ENCODE measurements at regions not wholly inside any gene's neighbourhood (a gene's known extent, or its start where the extent isn't known, plus 50 kb on each side); places are given as distances from the start of the nearest gene placed in this dataset.

DNA sequence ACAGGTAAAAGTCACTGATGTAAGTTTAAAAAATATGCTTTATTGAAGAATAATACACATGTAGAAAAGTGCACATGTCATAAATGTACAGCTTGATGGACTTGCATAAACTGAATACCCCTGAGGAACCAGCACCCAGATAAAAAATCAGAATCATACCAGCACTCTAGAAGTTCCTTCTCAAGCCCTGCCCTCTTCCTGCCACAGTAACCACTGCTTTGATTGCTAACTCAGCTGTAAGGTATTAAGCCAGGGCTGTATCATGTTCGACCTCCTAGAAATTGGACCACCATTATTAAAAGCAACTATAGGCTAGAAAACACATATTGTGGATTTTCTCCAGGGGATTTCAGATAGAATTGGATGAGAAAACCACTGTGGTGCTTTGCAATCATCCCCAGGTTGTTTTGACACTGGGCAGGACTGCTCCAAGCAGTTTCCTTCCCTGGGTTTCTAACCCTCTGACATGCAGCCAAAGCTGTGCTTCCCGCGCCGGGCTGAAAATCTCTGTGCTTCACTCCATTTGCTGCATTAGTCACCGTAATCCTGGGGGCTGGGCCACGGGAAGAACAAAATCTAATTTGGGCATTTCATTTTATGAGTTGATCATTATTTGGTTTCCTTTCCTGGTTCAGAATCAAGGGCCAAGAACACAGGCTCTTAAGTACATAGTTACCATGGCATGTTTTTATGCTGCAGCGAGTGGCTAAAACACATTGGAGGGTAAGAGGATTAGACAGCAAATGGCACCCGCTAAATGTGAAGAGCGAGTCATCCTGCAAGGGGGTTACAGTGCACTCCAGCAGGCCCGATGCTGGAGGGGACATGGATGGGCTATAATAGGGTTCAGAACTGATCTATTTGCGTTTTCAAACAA is 139.4 kb upstream of the IL12B start:
- CTCF ChIA-PET: no interaction called here
- POLR2A ChIA-PET: no interaction called here
- Histone ChIP-seq H3K9me3 (replicated peaks; ENCODE audit: control insufficient read depth, insufficient read depth, low read length) (peaks cover 2% of the 10 kb centered on the region), H3K27me3 (ENCODE audit: control insufficient read depth in 2 of 2, insufficient read depth in 2 of 2, low read length in 2 of 2) (no peaks in the 10 kb centered on the region), H3K4me2 (ENCODE audit: insufficient read depth, low read length) (no peak overlapping the region), H3K79me2 (ENCODE audit: control insufficient read depth, insufficient read depth, low read length) (no peaks in the 10 kb centered on the region), H3K9me1 (replicated peaks; ENCODE audit: control insufficient read depth, extremely low read depth, insufficient read depth, low read length) (no peaks in the 10 kb centered on the region), H4K20me1 (replicated peaks; ENCODE audit: control insufficient read depth, extremely low read depth, insufficient read depth, low read length) (no peaks in the 10 kb centered on the region), H2AFZ (ENCODE audit: low read depth, low read length) (no peak overlapping the region), H3K9ac (replicated peaks; ENCODE audit: extremely low read depth, insufficient read depth, low read length) (no peak overlapping the region), H3K27ac (ENCODE audit: insufficient read depth, low read depth, low read length) (no peak overlapping the region), H3K4me1 (ENCODE audit: control insufficient read depth, extremely low read depth, insufficient read depth, low read length) (no peaks in the 10 kb centered on the region), H3K36me3 (ENCODE audit: control insufficient read depth in 2 of 2, extremely low read depth in 1 of 2, insufficient read depth in 2 of 2, low read length in 2 of 2) (no peaks in the 10 kb centered on the region), H3K4me3 (replicated peaks in 1 of 3; ENCODE audit: insufficient read depth in 1 of 3, low read depth in 1 of 3, low read length in 3 of 3) (no peak overlapping the region)
- intact Hi-C loops (cut with micrococcal nuclease) (no loop called here), dilution Hi-C loops (cut with MboI; ENCODE audit: extremely low pct_ligation_motif_present, low sequenced_read_pairs) (no loop called here)
- no peak for FAIRE-seq
- DNase-seq (ENCODE audit: low read depth, low spot score): no peak
- TF ChIP-seq JUN (IDR thresholded peaks at IDR 0.05; ENCODE audit: borderline replicate concordance, insufficient read depth, insufficient read length, low read depth) (no peak), POLR2A (IDR thresholded peaks at IDR 0.05; ENCODE audit: low read depth, low read length) (no peak), POLR2AphosphoS5 (IDR thresholded peaks at IDR 0.05; ENCODE audit: insufficient read depth, low read depth, low read length) (no peak), GATA2 (IDR thresholded peaks at IDR 0.05; ENCODE audit: insufficient read depth, insufficient read length, low read depth, low read length) (no peak), FOS (IDR thresholded peaks at IDR 0.05; ENCODE audit: borderline replicate concordance, insufficient read depth, low read length) (no peak), MYC (IDR thresholded peaks at IDR 0.05; ENCODE audit: low read depth, low read length) (no peak)
- TF ChIP-seq, protein P1, sequence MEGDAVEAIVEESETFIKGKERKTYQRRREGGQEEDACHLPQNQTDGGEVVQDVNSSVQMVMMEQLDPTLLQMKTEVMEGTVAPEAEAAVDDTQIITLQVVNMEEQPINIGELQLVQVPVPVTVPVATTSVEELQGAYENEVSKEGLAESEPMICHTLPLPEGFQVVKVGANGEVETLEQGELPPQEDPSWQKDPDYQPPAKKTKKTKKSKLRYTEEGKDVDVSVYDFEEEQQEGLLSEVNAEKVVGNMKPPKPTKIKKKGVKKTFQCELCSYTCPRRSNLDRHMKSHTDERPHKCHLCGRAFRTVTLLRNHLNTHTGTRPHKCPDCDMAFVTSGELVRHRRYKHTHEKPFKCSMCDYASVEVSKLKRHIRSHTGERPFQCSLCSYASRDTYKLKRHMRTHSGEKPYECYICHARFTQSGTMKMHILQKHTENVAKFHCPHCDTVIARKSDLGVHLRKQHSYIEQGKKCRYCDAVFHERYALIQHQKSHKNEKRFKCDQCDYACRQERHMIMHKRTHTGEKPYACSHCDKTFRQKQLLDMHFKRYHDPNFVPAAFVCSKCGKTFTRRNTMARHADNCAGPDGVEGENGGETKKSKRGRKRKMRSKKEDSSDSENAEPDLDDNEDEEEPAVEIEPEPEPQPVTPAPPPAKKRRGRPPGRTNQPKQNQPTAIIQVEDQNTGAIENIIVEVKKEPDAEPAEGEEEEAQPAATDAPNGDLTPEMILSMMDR (IDR thresholded peaks at IDR 0.05; ENCODE audit: extremely low read depth in 1 of 2, insufficient read depth in 1 of 2, low read depth in 1 of 2, low read length in 2 of 2): no peak
- no TSS peak for BruUV-seq (replicated peaks)
